Mesothelial cell of epicardium (in vitro differentiated cells): ENCODE measurements at regions not wholly inside any gene's neighbourhood (a gene's known extent, or its start where the extent isn't known, plus 50 kb on each side); places are given as distances from the start of the nearest gene placed in this dataset.

Experiments
- DNase-seq, 2 experiments: peaks; one replicate each; pipeline ENCODE4 v3.0.0; 2021; ENCODE audit warnings: low spot score in 2 of 2; ENCODE audit not compliant: unreplicated experiment in 2 of 2
- H3K27ac Mint-ChIP-seq: 2 replicates; pipeline ENCODE4 v1.8.0; 2021; ENCODE audit warnings: mixed read lengths
- H3K27me3 Mint-ChIP-seq: 2 replicates; pipeline ENCODE4 v1.8.0; 2021; ENCODE audit warnings: low read depth, mixed read lengths
- H3K36me3 Mint-ChIP-seq: 2 replicates; pipeline ENCODE4 v1.8.0; 2021; ENCODE audit warnings: mixed read lengths
- H3K4me1 Mint-ChIP-seq: 2 replicates; pipeline ENCODE4 v1.8.0; 2021; ENCODE audit warnings: mixed read lengths
- H3K4me3 Mint-ChIP-seq: 2 replicates; pipeline ENCODE4 v1.8.0; 2021; ENCODE audit warnings: mild to moderate bottlenecking, moderate library complexity, mixed read lengths
- H3K9me3 Mint-ChIP-seq: 2 replicates; pipeline ENCODE4 v1.8.0; 2021; ENCODE audit warnings: mixed read lengths
- TF ChIP-seq, protein P1 (sequence below): fragments of 200-600 bp; sonication (generic); IDR thresholded peaks from one replicate; pipeline ENCODE4 v1.5.0; 2021; ENCODE audit warnings: antibody characterized with exemption; ENCODE audit not compliant: unreplicated experiment

GRCh38 chr12:68509242-68509641 is 101.5 kb upstream of the RAP1B start:
- no peaks in the 10 kb centered on the region for H3K27me3 Mint-ChIP-seq
- peaks cover 3% of the 10 kb centered on the region for H3K9me3 Mint-ChIP-seq
- peaks cover 2% of the 10 kb centered on the region for H3K36me3 Mint-ChIP-seq
- no peak overlapping the region for H3K4me3 Mint-ChIP-seq
- no peak for DNase-seq
- H3K27ac Mint-ChIP-seq = no peak overlapping the region
- TF ChIP-seq, protein P1, sequence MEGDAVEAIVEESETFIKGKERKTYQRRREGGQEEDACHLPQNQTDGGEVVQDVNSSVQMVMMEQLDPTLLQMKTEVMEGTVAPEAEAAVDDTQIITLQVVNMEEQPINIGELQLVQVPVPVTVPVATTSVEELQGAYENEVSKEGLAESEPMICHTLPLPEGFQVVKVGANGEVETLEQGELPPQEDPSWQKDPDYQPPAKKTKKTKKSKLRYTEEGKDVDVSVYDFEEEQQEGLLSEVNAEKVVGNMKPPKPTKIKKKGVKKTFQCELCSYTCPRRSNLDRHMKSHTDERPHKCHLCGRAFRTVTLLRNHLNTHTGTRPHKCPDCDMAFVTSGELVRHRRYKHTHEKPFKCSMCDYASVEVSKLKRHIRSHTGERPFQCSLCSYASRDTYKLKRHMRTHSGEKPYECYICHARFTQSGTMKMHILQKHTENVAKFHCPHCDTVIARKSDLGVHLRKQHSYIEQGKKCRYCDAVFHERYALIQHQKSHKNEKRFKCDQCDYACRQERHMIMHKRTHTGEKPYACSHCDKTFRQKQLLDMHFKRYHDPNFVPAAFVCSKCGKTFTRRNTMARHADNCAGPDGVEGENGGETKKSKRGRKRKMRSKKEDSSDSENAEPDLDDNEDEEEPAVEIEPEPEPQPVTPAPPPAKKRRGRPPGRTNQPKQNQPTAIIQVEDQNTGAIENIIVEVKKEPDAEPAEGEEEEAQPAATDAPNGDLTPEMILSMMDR = no peak
- no peaks in the 10 kb centered on the region for H3K4me1 Mint-ChIP-seq

DNA sequence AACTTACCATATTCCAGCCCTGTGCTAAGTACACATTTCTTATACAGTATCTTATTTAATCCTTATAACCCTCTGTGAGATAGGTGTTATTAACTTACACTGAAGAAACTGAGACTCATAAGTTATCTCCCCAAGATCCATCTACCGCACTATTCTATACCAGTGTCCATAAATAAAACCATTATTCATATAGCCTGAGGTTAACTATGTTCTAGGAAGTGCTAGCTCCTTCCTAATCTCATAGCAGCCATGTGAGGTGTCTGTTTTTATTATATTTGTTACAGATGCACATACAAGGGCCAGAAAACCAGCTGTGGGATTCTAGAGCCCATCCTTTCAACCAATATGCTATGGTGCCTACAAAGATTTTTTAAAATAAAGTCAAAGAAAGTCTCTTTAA is 100.3 kb upstream of the RAP1B start:
- Mint-ChIP-seq H3K4me1 (no peaks in the 10 kb centered on the region), H3K27me3 (no peaks in the 10 kb centered on the region), H3K36me3 (peaks cover 2% of the 10 kb centered on the region), H3K27ac (no peak overlapping the region), H3K4me3 (no peak overlapping the region), H3K9me3 (peaks cover 3% of the 10 kb centered on the region)
- DNase-seq = no peak
- TF ChIP-seq, protein P1 = no peak

GRCh38 chr12:68514807-68515411 is 95.8 kb upstream of the RAP1B start:
- no peaks in the 10 kb centered on the region for H3K27me3 Mint-ChIP-seq
- peaks cover 2% of the 10 kb centered on the region for H3K36me3 Mint-ChIP-seq
- no peak overlapping the region for H3K4me3 Mint-ChIP-seq
- no peaks in the 10 kb centered on the region for H3K9me3 Mint-ChIP-seq
- H3K27ac Mint-ChIP-seq = no peak overlapping the region
- DNase-seq = no peak
- TF ChIP-seq, protein P1 = no peak
- peaks cover 3% of the 10 kb centered on the region for H3K4me1 Mint-ChIP-seq

DNA sequence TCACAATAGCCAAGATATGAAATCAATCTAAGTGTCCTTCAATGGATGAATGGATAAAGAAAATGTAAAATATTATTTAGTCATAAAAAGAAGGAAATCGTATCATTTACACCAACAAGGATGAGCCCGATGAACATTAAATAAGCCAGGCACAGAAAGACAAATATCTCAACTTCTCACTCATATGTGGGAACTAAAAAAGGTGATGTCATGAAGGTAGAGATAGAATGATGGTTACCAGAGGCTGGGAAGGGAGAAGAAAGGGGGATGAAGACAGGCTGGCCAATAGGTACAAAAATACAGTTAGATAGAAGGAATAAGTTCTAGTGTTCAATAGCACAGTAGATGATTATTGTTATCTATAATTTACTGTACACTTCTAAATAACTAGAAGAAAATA is 94.9 kb upstream of the RAP1B start:
- H3K27ac Mint-ChIP-seq = no peak overlapping the region
- no peak overlapping the region for H3K4me3 Mint-ChIP-seq
- peaks cover 2% of the 10 kb centered on the region for H3K36me3 Mint-ChIP-seq
- TF ChIP-seq, protein P1 = no peak
- DNase-seq = no peak
- H3K27me3 Mint-ChIP-seq = no peaks in the 10 kb centered on the region
- peaks cover 3% of the 10 kb centered on the region for H3K4me1 Mint-ChIP-seq
- H3K9me3 Mint-ChIP-seq = no peaks in the 10 kb centered on the region

- TF ChIP-seq, protein P1 = no peak
- Mint-ChIP-seq H3K9me3 (no peaks in the 10 kb centered on the region), H3K27ac (peak overlapping the region; percentile 44), H3K36me3 (no peaks in the 10 kb centered on the region), H3K27me3 (no peaks in the 10 kb centered on the region), H3K4me1 (peaks cover 18% of the 10 kb centered on the region), H3K4me3 (no peak overlapping the region)
- no peak for DNase-seq
These were observed 89.3 kb upstream of the RAP1B start for GRCh38 chr12:68521321-68521839.
